ENCODE measurements at regions not wholly inside any gene's neighbourhood (a gene's known extent, or its start where the extent isn't known, plus 50 kb on each side); places are given as distances from the start of the nearest gene placed in this dataset.

- no peak overlapping the region for H3K4me3 ChIP-seq (ENCODE audit: low read depth, low read length)
- no peak for DNase-seq (ENCODE audit: low read depth)
- no peak for TF ChIP-seq CTCF (IDR thresholded peaks at IDR 0.05; ENCODE audit: low read depth, low read length)
- TF ChIP-seq POLR2A (IDR thresholded peaks at IDR 0.05; ENCODE audit: extremely low read depth, insufficient read length), result no peak
- no peak for TF ChIP-seq MAX (IDR thresholded peaks at IDR 0.05; ENCODE audit: low read depth, low read length)
- no peak for TF ChIP-seq MYC (IDR thresholded peaks at IDR 0.05; ENCODE audit: low read depth, low read length)
Observed at GRCh38 chr5:167710444-167711073, 580.9 kb upstream of the WWC1 start.

- no peak overlapping the region for H3K4me3 ChIP-seq (ENCODE audit: low read depth, low read length)
- TF ChIP-seq CTCF (IDR thresholded peaks at IDR 0.05; ENCODE audit: low read depth, low read length), result no peak
- no peak for TF ChIP-seq MAX (IDR thresholded peaks at IDR 0.05; ENCODE audit: low read depth, low read length)
- no peak for TF ChIP-seq MYC (IDR thresholded peaks at IDR 0.05; ENCODE audit: low read depth, low read length)
- TF ChIP-seq POLR2A (IDR thresholded peaks at IDR 0.05; ENCODE audit: extremely low read depth, insufficient read length), result no peak
- no peak for DNase-seq (ENCODE audit: low read depth)
Observed at GRCh38 chr5:167712986-167713585, 578.4 kb upstream of the WWC1 start.

GRCh38 chr5:167713896-167714295, 577.5 kb upstream of the WWC1 start:
- no peak for TF ChIP-seq CTCF (IDR thresholded peaks at IDR 0.05; ENCODE audit: low read depth, low read length)
- no peak for TF ChIP-seq MAX (IDR thresholded peaks at IDR 0.05; ENCODE audit: low read depth, low read length)
- no peak for TF ChIP-seq POLR2A (IDR thresholded peaks at IDR 0.05; ENCODE audit: extremely low read depth, insufficient read length)
- TF ChIP-seq MYC (IDR thresholded peaks at IDR 0.05; ENCODE audit: low read depth, low read length), result no peak
- DNase-seq (ENCODE audit: low read depth), result no peak
- H3K4me3 ChIP-seq (ENCODE audit: low read depth, low read length), result no peak overlapping the region

- H3K4me3 ChIP-seq (ENCODE audit: low read depth, low read length), result no peak overlapping the region
- TF ChIP-seq MAX (IDR thresholded peaks at IDR 0.05; ENCODE audit: low read depth, low read length), result no peak
- TF ChIP-seq MYC (IDR thresholded peaks at IDR 0.05; ENCODE audit: low read depth, low read length), result no peak
- no peak for TF ChIP-seq CTCF (IDR thresholded peaks at IDR 0.05; ENCODE audit: low read depth, low read length)
- TF ChIP-seq POLR2A (IDR thresholded peaks at IDR 0.05; ENCODE audit: extremely low read depth, insufficient read length), result no peak
- DNase-seq (ENCODE audit: low read depth), result no peak
Observed at GRCh38 chr5:167716126-167716775, 575.2 kb upstream of the WWC1 start.

- DNase-seq (ENCODE audit: low read depth), result no peak
Observed at GRCh38 chr5:167720259-167720658, 571.2 kb upstream of the WWC1 start.

More at GRCh38 chr5:167720259-167720658, 571.2 kb upstream of the WWC1 start:
- no peak overlapping the region for H3K4me3 ChIP-seq (ENCODE audit: low read depth, low read length)
- TF ChIP-seq MAX (IDR thresholded peaks at IDR 0.05; ENCODE audit: low read depth, low read length) (no peak), CTCF (IDR thresholded peaks at IDR 0.05; ENCODE audit: low read depth, low read length) (no peak), MYC (IDR thresholded peaks at IDR 0.05; ENCODE audit: low read depth, low read length) (no peak), POLR2A (IDR thresholded peaks at IDR 0.05; ENCODE audit: extremely low read depth, insufficient read length) (no peak)

Data from NB4 (cell line).